ENCODE measurements at regions not wholly inside any gene's neighbourhood (a gene's known extent, or its start where the extent isn't known, plus 50 kb on each side); places are given as distances from the start of the nearest gene placed in this dataset.

GRCh38 chr21:32975811-32976431 lies 49.8 kb upstream of the OLIG2 start:
- no peak overlapping the region for H3K27ac ChIP-seq (ENCODE audit: low read depth, low read length)
- no peaks in the 10 kb centered on the region for H3K9me3 Mint-ChIP-seq
- no peak overlapping the region for H3K4me3 Mint-ChIP-seq
- no peak overlapping the region for H3K27ac Mint-ChIP-seq
- H3K36me3 Mint-ChIP-seq: no peaks in the 10 kb centered on the region
- CTCF ChIA-PET: no interaction called here
- DNase-seq: no peak
- H3K4me1 ChIP-seq (ENCODE audit: control insufficient read depth in 2 of 2, insufficient read depth in 2 of 2, low read length in 2 of 2): no peaks in the 10 kb centered on the region
- H3K27me3 Mint-ChIP-seq: peaks cover 11 to 26% (median 20%) of the 10 kb centered on the region in 5 donors
- intact Hi-C loops (cut with micrococcal nuclease): no loop called here
- ATAC-seq: no peak
- no peak overlapping the region for H3K4me3 ChIP-seq (ENCODE audit: low read length)
- peaks cover 0 to 3% of the 10 kb centered on the region in 2 donors for H3K27me3 ChIP-seq (ENCODE audit: control insufficient read depth in 2 of 2, insufficient read depth in 2 of 2, low read length in 2 of 2)
- H3K36me3 ChIP-seq (ENCODE audit: control insufficient read depth in 2 of 3, insufficient read depth in 3 of 3, low read length in 3 of 3): no peaks in the 10 kb centered on the region
- no peaks in the 10 kb centered on the region for H3K9me3 ChIP-seq (ENCODE audit: control insufficient read depth in 2 of 3, low read length in 3 of 3)
- POLR2A ChIA-PET: no interaction called here
- no peaks in the 10 kb centered on the region for H3K4me1 Mint-ChIP-seq

Measured in naive thymus-derived CD4-positive, alpha-beta T cell (primary cell).